Motor neuron (in vitro differentiated cells): ENCODE measurements at regions not wholly inside any gene's neighbourhood (a gene's known extent, or its start where the extent isn't known, plus 50 kb on each side); places are given as distances from the start of the nearest gene placed in this dataset.

Experiments
- ATAC-seq, 8 experiments: fragments of 200-7000 bp; cut with Tn5 transposase; replicated peaks in 6 of 8; 2 replicates each; pipeline ENCODE4 v1.8.0; 2021; ENCODE audit warnings: mild to moderate bottlenecking in 8 of 8, moderate library complexity in 8 of 8
- H3K27ac ChIP-seq, 2 donors: fragments of 250-450 bp; sonication (Bioruptor Pico); 2 replicates each; pipeline ENCODE4 v1.9.0; 2021; ENCODE audit warnings: antibody characterized with exemption in 2 of 2, mild to moderate bottlenecking in 2 of 2, moderate library complexity in 1 of 2
- H3K4me1 ChIP-seq, 2 donors: fragments of 250-450 bp; sonication (Bioruptor Pico); replicated peaks in 1 of 2; 2 replicates each; pipeline ENCODE4 v1.6.1; 2021; ENCODE audit warnings: antibody characterized with exemption in 2 of 2, mild to moderate bottlenecking in 2 of 2, moderate library complexity in 1 of 2
- H3K4me3 ChIP-seq, 5 donors: fragments of 250-450 bp; sonication (Bioruptor Pico); 2 replicates each; pipeline ENCODE4 v1.9.0; 2021; ENCODE audit warnings: antibody characterized with exemption in 5 of 5, mild to moderate bottlenecking in 5 of 5, moderate library complexity in 4 of 5
- WGBS, 10 experiments: fragments of 450-650 bp; shearing (Covaris generic); methylation state at CpG; one replicate each; pipeline ENCODE4 v1.0.0; 2022; 5-methylcytosine and 5-hydroxymethylcytosine counted together
- in situ Hi-C, 9 experiments: fragments of 400-800 bp; cut with MboI; loops; one replicate each; pipeline ENCODE4 v1.15.0; 2021; ENCODE audit warnings: low sequenced_read_pairs in 9 of 9, low pct_unique_long_range_greater_than_20kb in 2 of 9; ENCODE audit not compliant: unreplicated experiment in 9 of 9

GRCh38 chr16:79303206-79303605, 297.3 kb downstream of the MAF start:
- no peak overlapping the region for H3K4me3 ChIP-seq
- H3K4me1 ChIP-seq = peaks cover 48 to 52% of the 10 kb centered on the region in 2 donors
- WGBS, 10 experiments = 25 to 94% (median 63%) methylated on average over 1 to 3 of the region's 3 CpGs; no CpG with 5 or more reads in 4 of the 10 experiments
- ATAC-seq = peak in 2 of 8 experiments; percentile 7 to 16
- in situ Hi-C loops = no loop called here
- no peak overlapping the region for H3K27ac ChIP-seq

GRCh38 chr16:79302731-79303130, 297.8 kb downstream of the MAF start:
- H3K4me1 ChIP-seq = peaks cover 53 to 57% of the 10 kb centered on the region in 2 donors
- WGBS, 10 experiments = 0 to 95% (median 81%) methylated on average over 2 to 7 of the region's 7 CpGs; no CpG with 5 or more reads in 1 of the 10 experiments
- in situ Hi-C loops = no loop called here
- no peak overlapping the region for H3K27ac ChIP-seq
- no peak for ATAC-seq
- H3K4me3 ChIP-seq = no peak overlapping the region

- in situ Hi-C loops = no loop called here
- peaks cover 53 to 65% of the 10 kb centered on the region in 2 donors for H3K4me1 ChIP-seq
- ATAC-seq = no peak
- no peak overlapping the region for H3K4me3 ChIP-seq
- 14 to 86% (median 49%) methylated on average over 1 to 10 of the region's 12 CpGs; no CpG with 5 or more reads in 1 of the 10 experiments for WGBS, 10 experiments
- H3K27ac ChIP-seq = no peak overlapping the region
These were observed 299.5 kb downstream of the MAF start for GRCh38 chr16:79301051-79301450.

GRCh38 chr16:79298894-79299799, 301.4 kb downstream of the MAF start:
- in situ Hi-C loops = no loop called here
- ATAC-seq = peak in 5 of 8 experiments; percentile 66 to 83 (median 75)
- 7 to 78% (median 19%) methylated on average over 3 to 15 of the region's 16 CpGs for WGBS, 10 experiments
- no peak overlapping the region for H3K27ac ChIP-seq
- no peak overlapping the region for H3K4me3 ChIP-seq
- peaks cover 36 to 53% of the 10 kb centered on the region in 2 donors for H3K4me1 ChIP-seq

GRCh38 chr16:79298476-79298875, 302.1 kb downstream of the MAF start:
- no peak overlapping the region for H3K4me3 ChIP-seq

GRCh38 chr16:79297805-79298204, 302.7 kb downstream of the MAF start:
- Histone ChIP-seq H3K27ac (no peak overlapping the region), H3K4me3 (no peak overlapping the region), H3K4me1 (peaks cover 23 to 46% of the 10 kb centered on the region in 2 donors)
- 30 to 66% (median 44%) methylated on average over 1 to 4 of the region's 4 CpGs; no CpG with 5 or more reads in 5 of the 10 experiments for WGBS, 10 experiments
- in situ Hi-C loops = no loop called here
- peak in 4 of 8 experiments; percentile 16 to 48 (median 28) for ATAC-seq

More at GRCh38 chr16:79298476-79298875, 302.1 kb downstream of the MAF start:
- no peak for ATAC-seq
- in situ Hi-C loops = no loop called here
- WGBS, 10 experiments = 70 to 93% (median 76%) methylated on average over 1 to 6 of the region's 7 CpGs; no CpG with 5 or more reads in 4 of the 10 experiments
- Histone ChIP-seq H3K4me1 (peaks cover 29 to 48% of the 10 kb centered on the region in 2 donors), H3K27ac (no peak overlapping the region)

DNA sequence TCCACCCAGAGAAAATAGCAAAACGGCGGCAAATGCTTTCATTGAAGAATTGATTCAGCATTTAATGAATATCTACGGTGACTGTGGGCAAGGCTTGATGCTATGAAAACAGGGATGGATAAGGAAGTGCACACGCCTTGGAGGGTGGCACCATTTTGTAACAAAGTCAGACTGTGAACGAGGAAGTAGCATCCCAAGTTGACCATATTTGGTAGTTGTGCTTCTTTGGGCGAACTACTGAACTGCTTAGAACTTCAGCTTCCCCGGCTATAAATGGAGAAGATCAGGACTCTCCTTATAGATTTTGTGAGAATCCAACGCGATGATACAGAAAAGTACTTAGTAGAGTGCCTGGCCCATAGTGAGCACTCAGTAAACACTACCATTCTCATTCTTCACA, 303.2 kb downstream of the MAF start:
- peaks cover 21 to 41% of the 10 kb centered on the region in 2 donors for H3K4me1 ChIP-seq
- H3K27ac ChIP-seq = no peak overlapping the region
- in situ Hi-C loops = no loop called here
- ATAC-seq = no peak
- H3K4me3 ChIP-seq = no peak overlapping the region
- 37 to 99% (median 86%) methylated on average over 1 to 9 of the region's 9 CpGs; no CpG with 5 or more reads in 2 of the 10 experiments for WGBS, 10 experiments

- Histone ChIP-seq H3K4me1 (peaks cover 21 to 38% of the 10 kb centered on the region in 2 donors), H3K4me3 (no peak overlapping the region), H3K27ac (no peak overlapping the region)
- ATAC-seq = no peak
- in situ Hi-C loops = no loop called here
- 14 to 93% (median 72%) methylated on average over 1 to 4 of the region's 4 CpGs; no CpG with 5 or more reads in 2 of the 10 experiments for WGBS, 10 experiments
These were observed 304.0 kb downstream of the MAF start for GRCh38 chr16:79296491-79296890.

GRCh38 chr16:79295746-79296145, 304.8 kb downstream of the MAF start:
- ATAC-seq = no peak

GRCh38 chr16:79295162-79295561, 305.4 kb downstream of the MAF start:
- WGBS, 10 experiments = 0 to 51% (median 23%) methylated on average over 1 to 8 of the region's 8 CpGs; no CpG with 5 or more reads in 2 of the 10 experiments
- H3K4me3 ChIP-seq = no peak overlapping the region
- H3K4me1 ChIP-seq = peaks cover 21 to 33% of the 10 kb centered on the region in 2 donors
- no peak for ATAC-seq
- in situ Hi-C loops = no loop called here
- no peak overlapping the region for H3K27ac ChIP-seq

More at GRCh38 chr16:79295746-79296145, 304.8 kb downstream of the MAF start:
- WGBS, 10 experiments = 17 to 90% (median 80%) methylated on average over 2 to 3 of the region's 5 CpGs; no CpG with 5 or more reads in 4 of the 10 experiments
- H3K4me1 ChIP-seq = peaks cover 21 to 33% of the 10 kb centered on the region in 2 donors
- H3K4me3 ChIP-seq = no peak overlapping the region
- H3K27ac ChIP-seq = no peak overlapping the region
- in situ Hi-C loops = no loop called here

GRCh38 chr16:79294568-79294967, 306.0 kb downstream of the MAF start:
- Histone ChIP-seq H3K4me1 (peaks cover 19 to 30% of the 10 kb centered on the region in 2 donors), H3K4me3 (no peak overlapping the region), H3K27ac (no peak overlapping the region)
- in situ Hi-C loops = no loop called here
- ATAC-seq = no peak
- 0 to 100% (median 75%) methylated on average over 1 to 2 of the region's 2 CpGs; no CpG with 5 or more reads in 1 of the 10 experiments for WGBS, 10 experiments

DNA sequence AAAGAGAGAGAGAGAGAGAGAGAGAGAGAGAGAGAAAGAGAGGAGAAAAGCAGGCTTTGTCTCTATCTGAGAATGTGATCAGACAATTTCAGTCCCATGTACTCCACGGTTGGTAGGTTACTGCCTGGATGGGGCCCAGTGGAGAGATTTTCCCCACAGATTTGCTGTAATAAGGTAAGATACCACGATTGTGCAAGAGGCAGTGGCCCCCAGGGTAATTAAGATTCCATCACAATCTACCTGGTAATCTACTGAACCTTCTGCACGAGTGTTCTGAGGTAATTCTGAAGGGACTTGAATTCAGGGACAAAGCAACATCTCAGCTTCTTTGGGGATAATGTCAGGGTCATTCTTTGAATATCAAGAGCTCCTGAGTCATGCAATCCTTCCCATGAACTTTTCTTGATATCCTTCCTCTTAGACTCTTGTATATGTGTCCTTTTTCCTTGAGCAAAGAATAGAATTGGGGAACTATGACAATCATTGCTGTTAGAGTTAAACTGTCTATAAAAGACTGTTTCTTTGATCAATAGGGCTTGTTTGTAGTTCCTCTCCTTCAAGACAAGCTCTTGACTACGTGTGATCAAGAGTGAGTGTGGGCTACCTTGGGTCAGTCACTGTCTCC, 306.6 kb downstream of the MAF start:
- in situ Hi-C loops = no loop called here
- H3K4me3 ChIP-seq = no peak overlapping the region
- peaks cover 13 to 25% of the 10 kb centered on the region in 2 donors for H3K4me1 ChIP-seq
- 0 to 100% (median 67%) methylated on average over 1 to 4 of the region's 4 CpGs for WGBS, 10 experiments
- H3K27ac ChIP-seq = no peak overlapping the region
- no peak for ATAC-seq

GRCh38 chr16:79288066-79288465, 312.5 kb downstream of the MAF start:
- Histone ChIP-seq H3K4me3 (no peak overlapping the region), H3K27ac (no peak overlapping the region), H3K4me1 (peaks cover 7 to 11% of the 10 kb centered on the region in 2 donors)
- in situ Hi-C loops = no loop called here
- no peak for ATAC-seq
- 0 to 100% (median 60%) methylated on average over 1 to 3 of the region's 4 CpGs; no CpG with 5 or more reads in 3 of the 10 experiments for WGBS, 10 experiments
